GM13976 (cell line): ENCODE measurements at regions not wholly inside any gene's neighbourhood (a gene's known extent, or its start where the extent isn't known, plus 50 kb on each side); places are given as distances from the start of the nearest gene placed in this dataset.

ENCODE experiments used
- DNase-seq: peaks from one replicate; pipeline ENCODE4 v3.0.0; 2012; ENCODE audit warnings: low spot score
- CTCF ChIP-seq: IDR thresholded peaks from 2 replicates; pipeline ENCODE4 v1.5.1; 2012; ENCODE audit warnings: borderline replicate concordance, mild to moderate bottlenecking; ENCODE audit not compliant: insufficient read depth; ENCODE audit errors: extremely low read depth, missing control alignments, control extremely low read depth
- in situ Hi-C: fragments of 300-500 bp; cut with MboI; formaldehyde crosslinking; loops from one replicate; pipeline ENCODE4 v1.12.0; 2022; ENCODE audit warnings: low sequenced_read_pairs, mixed read lengths, inconsistent platforms; ENCODE audit not compliant: unreplicated experiment

- in situ Hi-C loops: no loop called here
- DNase-seq: no peak
Observed at GRCh38 chr16:14368399-14368798, 261.7 kb downstream of the PARN start.

GRCh38 chr16:14366974-14367707 is 262.9 kb downstream of the PARN start:
- in situ Hi-C loops: no loop called here
- DNase-seq: no peak
- TF ChIP-seq CTCF: no peak

More at GRCh38 chr16:14368399-14368798, 261.7 kb downstream of the PARN start:
- no peak for TF ChIP-seq CTCF

GRCh38 chr16:14366447-14366846 is 263.6 kb downstream of the PARN start:
- no peak for TF ChIP-seq CTCF
- in situ Hi-C loops: no loop called here
- DNase-seq: no peak

- no peak for TF ChIP-seq CTCF
- in situ Hi-C loops: no loop called here
- DNase-seq: no peak
Observed at GRCh38 chr16:14365200-14365851, 264.7 kb downstream of the PARN start.

GRCh38 chr16:14364386-14365199 is 265.5 kb downstream of the PARN start:
- TF ChIP-seq CTCF: no peak
- no peak for DNase-seq
- in situ Hi-C loops: no loop called here

- in situ Hi-C loops: no loop called here
- no peak for TF ChIP-seq CTCF
- DNase-seq: no peak
Observed at GRCh38 chr16:14364112-14364385, 266.0 kb downstream of the PARN start.
